ENCODE measurements at regions not wholly inside any gene's neighbourhood (a gene's known extent, or its start where the extent isn't known, plus 50 kb on each side); places are given as distances from the start of the nearest gene placed in this dataset.

DNA sequence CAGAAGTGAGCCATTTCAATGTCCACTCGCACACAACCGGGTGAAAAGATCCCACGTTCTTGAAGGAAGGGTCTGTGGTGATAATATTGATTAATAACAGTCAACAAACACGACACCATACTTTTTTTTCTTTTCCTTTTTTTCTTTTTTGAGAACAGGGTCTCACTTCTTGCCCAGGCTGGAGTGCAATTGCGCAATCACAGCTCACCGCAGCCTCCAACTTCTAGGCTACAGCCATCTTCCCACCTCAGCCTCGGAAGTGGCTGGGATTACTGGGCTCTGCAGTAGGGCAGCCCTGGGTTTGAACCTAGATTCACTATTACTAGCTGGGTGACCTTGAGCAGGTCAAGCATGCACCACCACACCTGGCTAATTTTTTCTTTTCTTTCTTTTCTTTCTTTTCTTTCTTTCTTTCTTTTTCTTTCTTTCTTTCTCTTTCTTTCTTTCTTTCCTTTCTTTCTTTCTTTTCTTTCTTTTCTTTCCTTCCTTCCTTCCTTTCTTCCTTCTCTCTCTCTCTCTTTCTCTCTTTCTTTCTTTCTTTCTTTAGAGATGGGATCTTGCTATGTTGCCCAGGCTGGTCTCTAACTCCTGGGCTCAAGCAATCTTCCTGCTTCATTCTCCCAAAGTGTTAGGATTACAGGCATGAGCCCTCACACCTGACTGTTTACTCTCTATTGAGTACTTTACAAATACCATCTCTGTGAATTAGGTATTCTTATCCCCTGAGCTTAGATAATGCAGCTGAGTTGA lies 123.9 kb downstream of the SNX5 start:
- Histone ChIP-seq H3K27me3 (no peaks in the 10 kb centered on the region), H3K36me3 (no peaks in the 10 kb centered on the region), H3K4me3 (no peak overlapping the region), H3K9me3 (no peaks in the 10 kb centered on the region), H3K27ac (no peak overlapping the region), H3K4me1 (peaks cover 0 to 26% (median 13%) of the 10 kb centered on the region in 4 donors)
- no peak for TF ChIP-seq POLR2A (IDR thresholded peaks at IDR 0.05)
- TF ChIP-seq, protein P1, sequence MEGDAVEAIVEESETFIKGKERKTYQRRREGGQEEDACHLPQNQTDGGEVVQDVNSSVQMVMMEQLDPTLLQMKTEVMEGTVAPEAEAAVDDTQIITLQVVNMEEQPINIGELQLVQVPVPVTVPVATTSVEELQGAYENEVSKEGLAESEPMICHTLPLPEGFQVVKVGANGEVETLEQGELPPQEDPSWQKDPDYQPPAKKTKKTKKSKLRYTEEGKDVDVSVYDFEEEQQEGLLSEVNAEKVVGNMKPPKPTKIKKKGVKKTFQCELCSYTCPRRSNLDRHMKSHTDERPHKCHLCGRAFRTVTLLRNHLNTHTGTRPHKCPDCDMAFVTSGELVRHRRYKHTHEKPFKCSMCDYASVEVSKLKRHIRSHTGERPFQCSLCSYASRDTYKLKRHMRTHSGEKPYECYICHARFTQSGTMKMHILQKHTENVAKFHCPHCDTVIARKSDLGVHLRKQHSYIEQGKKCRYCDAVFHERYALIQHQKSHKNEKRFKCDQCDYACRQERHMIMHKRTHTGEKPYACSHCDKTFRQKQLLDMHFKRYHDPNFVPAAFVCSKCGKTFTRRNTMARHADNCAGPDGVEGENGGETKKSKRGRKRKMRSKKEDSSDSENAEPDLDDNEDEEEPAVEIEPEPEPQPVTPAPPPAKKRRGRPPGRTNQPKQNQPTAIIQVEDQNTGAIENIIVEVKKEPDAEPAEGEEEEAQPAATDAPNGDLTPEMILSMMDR (IDR thresholded peaks at IDR 0.05): no peak
- no peak for DNase-seq

DNA sequence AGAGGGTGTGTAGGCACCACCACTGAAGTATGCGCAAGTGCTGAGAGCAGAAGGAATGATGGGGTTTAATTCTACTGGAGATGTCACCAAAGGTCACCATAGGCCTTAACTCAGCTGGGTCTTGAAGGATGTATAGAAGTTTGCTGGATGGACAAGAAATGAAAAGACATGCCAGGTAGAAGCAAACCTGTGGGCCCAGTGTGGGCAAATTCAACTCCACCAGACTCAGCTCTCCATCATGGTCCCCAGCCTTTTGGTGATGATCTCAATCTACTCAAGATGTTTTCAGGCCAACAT lies 124.5 kb downstream of the SNX5 start:
- no peaks in the 10 kb centered on the region for H3K9me3 ChIP-seq
- peak overlapping the region in 2 of 4 donors; percentile 66 to 68 for H3K27ac ChIP-seq
- TF ChIP-seq POLR2A (IDR thresholded peaks at IDR 0.05): no peak
- TF ChIP-seq, protein P1 (IDR thresholded peaks at IDR 0.05): no peak
- H3K4me3 ChIP-seq: no peak overlapping the region
- H3K27me3 ChIP-seq: no peaks in the 10 kb centered on the region
- DNase-seq: no peak
- H3K4me1 ChIP-seq: peaks cover 0 to 26% (median 11%) of the 10 kb centered on the region in 4 donors
- no peaks in the 10 kb centered on the region for H3K36me3 ChIP-seq

DNA sequence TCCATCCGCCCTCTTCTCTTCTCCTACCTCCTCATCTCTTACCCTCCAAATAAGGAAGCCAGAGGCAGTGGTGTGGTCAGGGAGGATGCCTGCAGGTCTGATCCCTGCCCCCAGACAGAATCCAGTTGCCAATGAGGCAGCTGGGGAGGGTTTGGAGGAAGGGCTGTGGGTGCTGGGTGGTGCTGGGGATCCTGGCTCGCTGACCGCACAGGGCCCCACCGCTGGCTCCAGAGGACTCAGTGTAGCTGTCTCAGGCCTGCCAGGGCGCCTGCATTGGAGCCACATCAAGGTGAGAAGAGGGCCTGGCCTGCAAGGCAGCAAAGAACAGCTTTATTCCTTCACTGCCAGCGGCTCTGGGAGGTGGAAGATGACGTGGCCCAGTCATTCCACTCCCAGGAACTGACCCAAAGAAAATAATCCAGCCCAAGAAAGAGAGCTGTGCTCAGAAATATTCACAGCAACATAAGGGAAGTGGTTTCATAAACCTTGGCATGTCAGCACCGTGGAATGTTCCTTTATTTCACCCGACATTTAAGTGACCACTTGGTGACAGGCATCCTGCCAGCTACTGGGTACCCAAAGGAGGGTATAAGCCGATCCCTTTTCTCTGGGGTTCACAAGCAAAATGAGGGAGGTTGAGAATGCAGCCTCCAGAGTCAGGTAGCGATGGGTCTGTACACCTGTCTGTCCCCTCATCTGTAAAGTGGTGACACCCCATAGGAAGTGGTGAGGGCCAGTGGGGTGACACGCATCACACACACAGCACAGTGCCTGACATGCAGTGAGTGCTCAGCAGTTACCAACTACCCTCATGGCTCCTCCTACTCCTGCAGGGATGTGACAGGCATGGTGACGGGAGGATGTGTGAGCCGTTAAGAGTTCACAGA lies 125.1 kb downstream of the SNX5 start:
- TF ChIP-seq, protein P1 (IDR thresholded peaks at IDR 0.05): no peak
- no peak for TF ChIP-seq POLR2A (IDR thresholded peaks at IDR 0.05)
- no peak for DNase-seq
- Histone ChIP-seq H3K9me3 (no peaks in the 10 kb centered on the region), H3K27me3 (no peaks in the 10 kb centered on the region), H3K27ac (peak overlapping the region; percentile 23 to 68 (median 56)), H3K4me1 (peaks cover 0 to 22% (median 10%) of the 10 kb centered on the region in 4 donors), H3K36me3 (no peaks in the 10 kb centered on the region), H3K4me3 (no peak overlapping the region)

DNA sequence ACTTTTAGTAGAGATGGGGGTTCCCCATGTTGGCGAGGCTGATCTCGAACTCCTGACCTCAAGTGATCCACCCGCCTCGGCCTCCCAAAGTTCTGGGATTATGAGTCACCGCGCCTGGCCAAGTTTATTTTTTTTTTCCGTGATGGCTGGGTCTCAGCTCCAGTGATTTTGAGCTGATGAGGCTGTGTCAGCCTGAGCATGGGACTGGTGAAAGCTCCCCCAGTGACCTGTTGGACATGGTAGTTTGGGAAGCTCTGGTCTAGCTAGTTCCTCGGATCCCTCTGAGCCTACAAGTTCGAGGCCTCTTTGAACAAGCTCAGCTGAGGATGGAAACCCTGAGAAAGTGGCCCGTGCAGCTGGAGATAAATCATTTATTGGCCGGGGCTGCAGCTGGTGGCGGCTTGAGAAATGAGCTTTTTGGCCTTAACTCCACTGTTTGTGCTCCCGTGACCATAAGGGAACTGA lies 126.8 kb downstream of the SNX5 start:
- Histone ChIP-seq H3K36me3 (no peaks in the 10 kb centered on the region), H3K4me1 (peaks cover 0 to 17% (median 5%) of the 10 kb centered on the region in 4 donors), H3K4me3 (no peak overlapping the region), H3K27ac (peak overlapping the region; percentile 23 to 66 (median 42)), H3K27me3 (no peaks in the 10 kb centered on the region), H3K9me3 (no peaks in the 10 kb centered on the region)
- TF ChIP-seq, protein P1 (IDR thresholded peaks at IDR 0.05): no peak
- no peak for TF ChIP-seq POLR2A (IDR thresholded peaks at IDR 0.05)
- DNase-seq: peak in 1 of 3 donors; percentile 58

DNA sequence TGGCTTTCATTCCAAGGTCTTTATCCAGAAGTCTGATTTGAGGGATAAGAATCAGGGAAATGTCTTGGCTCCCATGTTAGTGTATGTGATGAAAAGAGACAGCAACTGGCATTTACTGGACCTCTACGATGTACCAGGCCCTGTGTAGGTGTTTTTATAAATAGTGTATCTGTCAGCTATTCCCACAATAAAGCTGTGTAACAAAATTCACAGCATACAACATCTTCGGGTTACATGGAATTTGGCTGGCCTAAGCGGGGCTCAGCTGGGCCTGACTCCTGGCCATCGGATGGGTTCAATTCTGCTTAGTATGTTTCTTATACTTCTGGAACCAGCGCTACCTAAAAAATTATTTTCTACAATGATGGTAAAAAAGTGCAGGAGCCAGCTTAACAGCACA lies 128.2 kb downstream of the SNX5 start:
- H3K27me3 ChIP-seq: no peaks in the 10 kb centered on the region
- H3K36me3 ChIP-seq: no peaks in the 10 kb centered on the region
- TF ChIP-seq POLR2A (IDR thresholded peaks at IDR 0.05): no peak
- TF ChIP-seq, protein P1 (IDR thresholded peaks at IDR 0.05): no peak
- H3K27ac ChIP-seq: no peak overlapping the region
- no peaks in the 10 kb centered on the region for H3K9me3 ChIP-seq
- DNase-seq: no peak
- no peak overlapping the region for H3K4me3 ChIP-seq
- peaks cover 0 to 10% (median 5%) of the 10 kb centered on the region in 4 donors for H3K4me1 ChIP-seq
